CD14-positive monocyte (primary cell): ENCODE measurements at regions not wholly inside any gene's neighbourhood (a gene's known extent, or its start where the extent isn't known, plus 50 kb on each side); places are given as distances from the start of the nearest gene placed in this dataset.

Source experiments
- DNase-seq, 3 donors: peaks; one replicate each; pipeline ENCODE4 v3.0.0-alpha.2; 2011 to 2022
- H2AFZ ChIP-seq: 2 replicates; pipeline ENCODE4 v1.6.0; 2012; ENCODE audit warnings: mild to moderate bottlenecking, low read depth, low read length, inconsistent platforms; ENCODE audit not compliant: insufficient read depth, poor library complexity, severe bottlenecking
- H3K27ac ChIP-seq, 2 donors: 1 replicate in 1 of 2; 2 replicates in 1 of 2; pipeline ENCODE4 v1.5.1; 2012 to 2013; ENCODE audit warnings: low read length in 2 of 2, control low read depth in 1 of 2, inconsistent platforms in 1 of 2, low read depth in 1 of 2, mild to moderate bottlenecking in 1 of 2
- H3K27me3 ChIP-seq, 2 donors: one replicate each; pipeline versions ENCODE4 v1.6.0 to v1.6.1; 2011 to 2013; ENCODE audit warnings: low read length in 2 of 2; ENCODE audit not compliant: control insufficient read depth in 2 of 2, insufficient read depth in 2 of 2
- H3K36me3 ChIP-seq, 2 donors: replicated peaks in 1 of 2; 1 replicate in 1 of 2; 2 replicates in 1 of 2; pipeline versions ENCODE4 v1.5.1 to v1.6.1; 2012 to 2013; ENCODE audit warnings: low read length in 2 of 2, control low read depth in 1 of 2, inconsistent platforms in 1 of 2, mild to moderate bottlenecking in 1 of 2; ENCODE audit not compliant: insufficient read depth in 2 of 2, control insufficient read depth in 1 of 2
- H3K4me1 ChIP-seq, 2 donors: 1 replicate in 1 of 2; 2 replicates in 1 of 2; pipeline versions ENCODE4 v1.5.1 to v1.6.1; 2012 to 2013; ENCODE audit warnings: low read length in 2 of 2, control low read depth in 1 of 2, inconsistent platforms in 1 of 2, mild to moderate bottlenecking in 1 of 2, moderate library complexity in 1 of 2; ENCODE audit not compliant: insufficient read depth in 2 of 2, control insufficient read depth in 1 of 2
- H3K4me2 ChIP-seq: replicated peaks from 2 replicates; pipeline ENCODE3; 2012; ENCODE audit warnings: low read length, moderate library complexity, mild to moderate bottlenecking; ENCODE audit not compliant: poor library complexity, severe bottlenecking; ENCODE audit errors: extremely low read depth
- H3K4me3 ChIP-seq, 3 experiments: fragments of 200-600 bp in 1 of 3; sonication (generic) in 1 of 3; replicated peaks in 1 of 3; 1 replicate in 2 of 3; 2 replicates in 1 of 3; pipeline ENCODE4 v1.5.1; 2011 to 2013; ENCODE audit warnings: low read length in 3 of 3, mild to moderate bottlenecking in 3 of 3, control low read depth in 2 of 3, low read depth in 2 of 3, inconsistent platforms in 1 of 3, moderate library complexity in 1 of 3
- H3K79me2 ChIP-seq: 2 replicates; pipeline ENCODE4 v1.6.0; 2012; ENCODE audit warnings: mild to moderate bottlenecking, control low read depth, inconsistent platforms, low read length, moderate library complexity; ENCODE audit not compliant: insufficient read depth
- H3K9ac ChIP-seq: 2 replicates; pipeline ENCODE4 v1.6.0; 2017; ENCODE audit warnings: low read length, mild to moderate bottlenecking; ENCODE audit not compliant: insufficient read depth, poor library complexity, severe bottlenecking
- H3K9me3 ChIP-seq, 2 donors: replicated peaks in 1 of 2; 1 replicate in 1 of 2; 2 replicates in 1 of 2; pipeline versions ENCODE4 v1.5.1 to v1.6.1; 2012 to 2013; ENCODE audit warnings: low read length in 2 of 2, control low read depth in 1 of 2; ENCODE audit not compliant: control insufficient read depth in 1 of 2, insufficient read depth in 1 of 2
- H4K20me1 ChIP-seq: 2 replicates; pipeline ENCODE4 v1.6.0; 2012; ENCODE audit warnings: mild to moderate bottlenecking, low read length, control low read depth, moderate library complexity; ENCODE audit not compliant: insufficient read depth
- H3K27ac Mint-ChIP-seq, 7 donors: one replicate each; pipeline ENCODE4 v1.8.0; 2020; ENCODE audit warnings: mild to moderate bottlenecking in 7 of 7, mixed read lengths in 7 of 7, moderate library complexity in 6 of 7, inconsistent platforms in 2 of 7
- H3K27me3 Mint-ChIP-seq, 3 donors: one replicate each; pipeline ENCODE4 v1.8.0; 2021 to 2022; ENCODE audit warnings: low read depth in 3 of 3, mild to moderate bottlenecking in 3 of 3, mixed read lengths in 3 of 3, moderate library complexity in 3 of 3, inconsistent platforms in 1 of 3
- H3K36me3 Mint-ChIP-seq, 2 donors: one replicate each; pipeline ENCODE4 v1.8.0; 2020; ENCODE audit warnings: mixed read lengths in 2 of 2, inconsistent platforms in 1 of 2, mild to moderate bottlenecking in 1 of 2
- H3K4me1 Mint-ChIP-seq: one replicate; pipeline ENCODE4 v1.8.0; 2020; ENCODE audit warnings: mild to moderate bottlenecking, mixed read lengths
- H3K4me3 Mint-ChIP-seq, 2 donors: one replicate each; pipeline ENCODE4 v1.8.0; 2020; ENCODE audit warnings: mild to moderate bottlenecking in 2 of 2, mixed read lengths in 2 of 2, moderate library complexity in 1 of 2
- H3K9me3 Mint-ChIP-seq, 7 donors: one replicate each; pipeline ENCODE4 v1.8.0; 2020 to 2022; ENCODE audit warnings: mixed read lengths in 7 of 7, mild to moderate bottlenecking in 6 of 7, moderate library complexity in 6 of 7, inconsistent platforms in 2 of 7
- CTCF ChIP-seq: fragments of 200-600 bp; IDR thresholded peaks from one replicate; pipeline ENCODE4 v1.8.0; 2022; ENCODE audit warnings: antibody characterized with exemption, mild to moderate bottlenecking
- WGBS: methylation state at CpG from one replicate; pipeline ENCODE4 v1.1.5; 2013; ENCODE audit warnings: missing lambda C conversion rate; ENCODE audit not compliant: insufficient coverage; 5-methylcytosine and 5-hydroxymethylcytosine counted together
- intact Hi-C, 2 donors: fragments of 100-400 bp; cut with micrococcal nuclease; formaldehyde crosslinking; loops; one replicate each; pipeline versions ENCODE4 v1.15.0 to v1.15.1; 2023

DNA sequence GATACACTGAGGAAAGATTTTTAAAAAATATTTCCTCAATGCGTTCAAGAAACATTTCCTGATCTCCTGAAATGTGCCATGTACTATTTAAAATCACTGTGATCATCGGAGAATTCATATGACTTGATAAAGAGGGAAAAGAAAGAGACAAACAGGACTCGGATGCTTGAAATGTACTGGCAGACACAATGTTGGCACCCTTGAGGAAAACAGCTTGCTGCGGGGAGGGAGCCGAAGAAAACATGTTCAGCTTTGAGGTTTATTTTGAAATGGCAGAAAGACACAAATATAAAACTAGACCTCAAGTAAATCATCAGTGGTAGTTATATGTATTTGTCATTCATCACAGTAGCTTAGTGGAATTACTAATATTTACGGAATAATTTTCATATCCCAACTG lies 100.9 kb upstream of the BRINP3 start:
- no peaks in the 10 kb centered on the region for H3K4me1 ChIP-seq
- no peak overlapping the region for H3K27ac ChIP-seq
- no peak overlapping the region for H3K4me3 ChIP-seq
- H3K79me2 ChIP-seq: no peaks in the 10 kb centered on the region
- Mint-ChIP-seq H3K27me3 (no peaks in the 10 kb centered on the region), H3K4me1 (no peaks in the 10 kb centered on the region), H3K9me3 (peaks cover 0 to 2% (median 0%) of the 10 kb centered on the region in 7 donors), H3K4me3 (no peak overlapping the region), H3K27ac (no peak overlapping the region), H3K36me3 (no peaks in the 10 kb centered on the region)
- TF ChIP-seq CTCF: no peak
- H3K9ac ChIP-seq: no peak overlapping the region
- H3K27me3 ChIP-seq: no peaks in the 10 kb centered on the region
- H4K20me1 ChIP-seq: no peaks in the 10 kb centered on the region
- H3K9me3 ChIP-seq: no peaks in the 10 kb centered on the region
- H3K4me2 ChIP-seq: no peak overlapping the region
- no peak overlapping the region for H2AFZ ChIP-seq
- no peaks in the 10 kb centered on the region for H3K36me3 ChIP-seq
- no peak for DNase-seq
- intact Hi-C loops: no loop called here
- 100% methylated on average over 1 of the region's 6 CpGs for WGBS

GRCh38 chr1:190579552-190580193 lies 102.0 kb upstream of the BRINP3 start:
- Histone ChIP-seq H3K36me3 (no peaks in the 10 kb centered on the region), H3K27me3 (no peaks in the 10 kb centered on the region), H3K9ac (no peak overlapping the region), H3K4me1 (no peaks in the 10 kb centered on the region), H3K4me3 (no peak overlapping the region), H3K27ac (no peak overlapping the region), H2AFZ (no peak overlapping the region), H4K20me1 (no peaks in the 10 kb centered on the region), H3K79me2 (no peaks in the 10 kb centered on the region), H3K4me2 (no peak overlapping the region), H3K9me3 (no peaks in the 10 kb centered on the region)
- Mint-ChIP-seq H3K4me3 (no peak overlapping the region), H3K36me3 (no peaks in the 10 kb centered on the region), H3K4me1 (no peaks in the 10 kb centered on the region), H3K9me3 (peaks cover 0 to 2% (median 0%) of the 10 kb centered on the region in 7 donors), H3K27ac (no peak overlapping the region), H3K27me3 (no peaks in the 10 kb centered on the region)
- no peak for TF ChIP-seq CTCF
- intact Hi-C loops: no loop called here
- no CpG with 5 or more reads among the region's 1 CpG for WGBS
- DNase-seq: no peak
